ENCODE measurements at regions not wholly inside any gene's neighbourhood (a gene's known extent, or its start where the extent isn't known, plus 50 kb on each side); places are given as distances from the start of the nearest gene placed in this dataset.

DNA sequence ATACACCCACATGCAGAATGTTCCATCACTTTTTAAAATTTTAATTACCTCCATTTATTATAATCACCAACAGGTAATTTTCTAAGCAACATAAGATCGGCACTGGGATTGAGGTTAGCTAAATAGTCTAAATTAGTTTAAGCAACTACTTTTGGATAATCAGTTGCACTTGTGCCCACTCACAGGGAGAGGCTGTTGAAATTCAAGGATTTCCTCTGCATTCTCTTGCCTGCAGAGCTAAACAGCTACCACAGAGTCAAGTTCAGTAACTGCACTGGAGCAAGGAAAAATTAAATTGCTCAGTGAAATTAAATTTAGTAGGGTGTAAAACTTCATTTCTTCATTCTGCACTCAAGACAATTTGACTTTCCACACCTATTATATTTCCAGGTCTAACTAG, 120.7 kb upstream of the CCDC28A start:
- Histone ChIP-seq H3K27me3 (no peaks in the 10 kb centered on the region), H3K27ac (no peak overlapping the region), H3K36me3 (no peaks in the 10 kb centered on the region), H3K4me3 (no peak overlapping the region), H3K9me3 (no peaks in the 10 kb centered on the region), H3K4me1 (peaks cover 0 to 3% of the 10 kb centered on the region in 2 donors)
- intact Hi-C loops (cut with DNase I), result no loop called here
- no peak for DNase-seq (ENCODE audit: low spot score in 2 of 2)
- TF ChIP-seq, protein P1, sequence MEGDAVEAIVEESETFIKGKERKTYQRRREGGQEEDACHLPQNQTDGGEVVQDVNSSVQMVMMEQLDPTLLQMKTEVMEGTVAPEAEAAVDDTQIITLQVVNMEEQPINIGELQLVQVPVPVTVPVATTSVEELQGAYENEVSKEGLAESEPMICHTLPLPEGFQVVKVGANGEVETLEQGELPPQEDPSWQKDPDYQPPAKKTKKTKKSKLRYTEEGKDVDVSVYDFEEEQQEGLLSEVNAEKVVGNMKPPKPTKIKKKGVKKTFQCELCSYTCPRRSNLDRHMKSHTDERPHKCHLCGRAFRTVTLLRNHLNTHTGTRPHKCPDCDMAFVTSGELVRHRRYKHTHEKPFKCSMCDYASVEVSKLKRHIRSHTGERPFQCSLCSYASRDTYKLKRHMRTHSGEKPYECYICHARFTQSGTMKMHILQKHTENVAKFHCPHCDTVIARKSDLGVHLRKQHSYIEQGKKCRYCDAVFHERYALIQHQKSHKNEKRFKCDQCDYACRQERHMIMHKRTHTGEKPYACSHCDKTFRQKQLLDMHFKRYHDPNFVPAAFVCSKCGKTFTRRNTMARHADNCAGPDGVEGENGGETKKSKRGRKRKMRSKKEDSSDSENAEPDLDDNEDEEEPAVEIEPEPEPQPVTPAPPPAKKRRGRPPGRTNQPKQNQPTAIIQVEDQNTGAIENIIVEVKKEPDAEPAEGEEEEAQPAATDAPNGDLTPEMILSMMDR (IDR thresholded peaks at IDR 0.05), result no peak

DNA sequence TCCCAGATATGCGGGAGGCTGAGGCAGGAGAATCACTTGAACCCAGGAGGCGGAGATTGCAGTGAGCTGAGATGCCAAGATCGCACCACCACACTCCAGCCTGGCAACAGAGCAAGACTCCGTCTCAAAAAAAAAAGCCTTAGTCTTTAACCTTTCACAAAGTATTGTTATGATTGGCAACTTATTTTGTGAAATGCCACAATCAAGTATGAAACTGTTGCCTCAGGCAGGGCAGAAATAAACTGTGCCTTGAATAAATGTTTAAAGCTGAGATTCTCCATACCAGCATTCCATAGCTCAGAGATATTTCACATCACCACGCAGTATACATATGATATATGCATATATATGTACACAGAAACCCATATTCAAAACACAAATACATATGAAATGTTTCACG, 120.1 kb upstream of the CCDC28A start:
- no peaks in the 10 kb centered on the region for H3K36me3 ChIP-seq
- H3K9me3 ChIP-seq, result no peaks in the 10 kb centered on the region
- H3K4me3 ChIP-seq, result no peak overlapping the region
- H3K27ac ChIP-seq, result no peak overlapping the region
- H3K27me3 ChIP-seq, result no peaks in the 10 kb centered on the region
- no peak for DNase-seq (ENCODE audit: low spot score in 2 of 2)
- intact Hi-C loops (cut with DNase I), result no loop called here
- peaks cover 0 to 3% of the 10 kb centered on the region in 2 donors for H3K4me1 ChIP-seq
- TF ChIP-seq, protein P1 (IDR thresholded peaks at IDR 0.05), result no peak

DNA sequence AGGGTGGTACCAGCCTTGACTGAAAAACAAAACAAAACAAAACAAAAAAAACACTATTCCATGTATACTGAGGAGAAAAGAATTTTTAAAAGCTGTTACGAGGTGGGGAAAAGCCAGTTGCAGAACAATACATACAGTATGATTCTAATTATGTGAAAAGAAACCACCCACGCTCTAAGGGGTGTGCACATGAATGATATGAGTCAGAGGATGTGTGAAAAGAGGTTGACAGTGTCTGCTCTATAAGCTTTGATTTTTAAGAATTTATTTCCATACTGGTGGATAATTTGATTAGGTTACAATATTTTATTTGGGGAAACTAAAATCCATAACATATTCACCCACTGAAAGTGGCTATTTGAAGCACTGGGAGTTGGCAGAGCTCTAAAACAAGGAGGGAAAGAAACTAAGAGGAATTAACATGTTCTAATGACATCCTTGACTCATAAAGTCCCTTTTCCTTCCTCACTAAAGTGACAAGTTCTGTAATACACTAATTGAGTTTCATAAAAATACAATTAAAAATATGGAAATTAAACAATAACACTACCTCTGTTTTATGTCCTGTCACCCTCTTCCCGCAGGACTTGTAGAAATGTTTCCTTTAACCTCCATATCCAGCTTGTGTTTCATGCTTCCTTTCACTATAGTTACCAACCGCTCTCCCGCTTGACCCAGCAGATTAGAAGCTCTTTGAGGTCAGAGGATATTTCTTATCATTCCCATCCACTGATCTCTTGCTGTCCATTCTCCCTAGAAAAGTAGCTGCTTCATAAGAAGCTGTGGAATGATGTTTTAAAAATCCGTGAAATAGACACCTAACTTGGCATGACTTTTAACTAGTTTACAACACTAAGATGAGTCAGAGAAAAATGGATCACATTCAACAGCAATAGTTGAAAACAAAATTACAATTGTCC, 118.6 kb upstream of the CCDC28A start:
- H3K4me3 ChIP-seq, result no peak overlapping the region
- DNase-seq (ENCODE audit: low spot score in 2 of 2), result no peak
- H3K9me3 ChIP-seq, result no peaks in the 10 kb centered on the region
- H3K36me3 ChIP-seq, result no peaks in the 10 kb centered on the region
- intact Hi-C loops (cut with DNase I), result no loop called here
- TF ChIP-seq, protein P1 (IDR thresholded peaks at IDR 0.05), result no peak
- H3K27me3 ChIP-seq, result no peaks in the 10 kb centered on the region
- peaks cover 0 to 3% of the 10 kb centered on the region in 2 donors for H3K4me1 ChIP-seq
- H3K27ac ChIP-seq, result no peak overlapping the region

DNA sequence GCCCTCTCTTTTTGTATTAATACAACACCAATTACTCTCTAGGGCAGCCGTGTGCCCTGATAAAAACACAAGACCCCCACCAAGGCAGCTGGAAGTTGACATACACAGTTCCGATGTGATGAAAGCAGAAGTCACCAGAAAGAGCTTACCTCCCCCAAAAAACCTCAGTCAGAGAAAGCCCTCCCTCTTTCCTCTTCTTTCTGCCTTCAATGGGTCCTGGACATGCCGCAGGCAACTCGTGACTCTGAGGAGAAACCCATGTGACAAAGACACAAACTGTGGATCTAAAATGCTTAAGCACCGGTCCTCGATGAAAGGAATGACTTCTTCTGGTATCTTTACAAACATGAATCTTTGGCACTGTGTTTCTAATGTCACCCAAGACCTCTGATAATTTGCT, 117.7 kb upstream of the CCDC28A start:
- no peaks in the 10 kb centered on the region for H3K9me3 ChIP-seq
- TF ChIP-seq, protein P1 (IDR thresholded peaks at IDR 0.05), result no peak
- no peaks in the 10 kb centered on the region for H3K27me3 ChIP-seq
- no peak overlapping the region for H3K4me3 ChIP-seq
- no peaks in the 10 kb centered on the region for H3K36me3 ChIP-seq
- no peak for DNase-seq (ENCODE audit: low spot score in 2 of 2)
- intact Hi-C loops (cut with DNase I), result no loop called here
- no peak overlapping the region for H3K27ac ChIP-seq
- H3K4me1 ChIP-seq, result peaks cover 0 to 3% of the 10 kb centered on the region in 2 donors

DNA sequence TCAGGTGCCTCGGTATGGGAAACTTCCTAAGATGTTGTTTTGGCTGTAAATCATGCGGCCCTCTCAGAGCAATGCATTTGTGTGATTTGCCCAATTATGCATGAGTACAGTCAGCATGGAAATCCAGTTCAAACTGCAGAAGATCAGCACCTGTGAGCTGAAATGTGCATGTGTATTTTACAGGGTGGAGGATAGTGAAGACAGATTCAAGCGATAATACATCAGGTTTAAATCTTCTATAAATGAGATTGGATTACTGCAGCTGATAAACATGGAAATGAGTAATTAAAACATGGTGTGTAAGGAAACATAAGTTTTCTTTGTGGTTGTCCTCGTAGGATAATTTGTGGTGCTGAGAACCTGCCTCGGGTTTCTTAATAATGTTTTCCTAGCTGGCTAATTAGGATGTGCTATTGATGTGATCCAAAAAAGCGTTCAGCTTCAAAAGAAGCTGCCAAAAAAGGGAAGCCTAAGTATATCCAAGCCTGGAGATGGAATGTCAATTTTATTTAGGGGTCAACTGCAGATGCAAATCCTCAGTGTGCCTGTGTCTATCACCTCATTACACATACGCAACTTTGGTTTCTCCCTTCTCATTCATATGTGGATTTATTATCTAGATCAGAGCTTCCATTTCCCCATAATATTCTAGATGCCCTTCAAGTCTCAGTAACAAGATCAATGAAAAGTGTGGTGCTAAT, 117.1 kb upstream of the CCDC28A start:
- TF ChIP-seq, protein P1 (IDR thresholded peaks at IDR 0.05), result no peak
- H3K36me3 ChIP-seq, result no peaks in the 10 kb centered on the region
- no peak for DNase-seq (ENCODE audit: low spot score in 2 of 2)
- peaks cover 0 to 3% of the 10 kb centered on the region in 2 donors for H3K4me1 ChIP-seq
- H3K9me3 ChIP-seq, result no peaks in the 10 kb centered on the region
- no peaks in the 10 kb centered on the region for H3K27me3 ChIP-seq
- H3K27ac ChIP-seq, result no peak overlapping the region
- H3K4me3 ChIP-seq, result no peak overlapping the region
- intact Hi-C loops (cut with DNase I), result no loop called here

All from ascending aorta (tissue), 2 donors.